HG03066 (cell line): ENCODE measurements at regions not wholly inside any gene's neighbourhood (a gene's known extent, or its start where the extent isn't known, plus 50 kb on each side); places are given as distances from the start of the nearest gene placed in this dataset.
"Not testable (repeated sequence)": the region's sequence is repeated elsewhere in the genome, so short reads cannot be mapped to it uniquely, and the experiment has no call there.

ENCODE experiments used
- ATAC-seq: cut with Tn5 transposase; IDR thresholded peaks from one replicate; pipeline ENCODE4 v1.9.1; 2021; ENCODE audit warnings: low read depth; ENCODE audit not compliant: unreplicated experiment

- no peak for ATAC-seq
Measured at GRCh38 chr13:83498481-83499190, 383.6 kb downstream of the SLITRK1 start.

- ATAC-seq: no peak
Measured at GRCh38 chr13:83498045-83498444, 384.2 kb downstream of the SLITRK1 start.

- ATAC-seq: no peak
Measured at GRCh38 chr13:83496501-83496900, 385.8 kb downstream of the SLITRK1 start.

GRCh38 chr13:83485101-83485500 is 397.2 kb downstream of the SLITRK1 start:
- ATAC-seq: no peak

GRCh38 chr13:83471011-83471410 is 411.3 kb downstream of the SLITRK1 start:
- ATAC-seq: no peak

- no peak for ATAC-seq
Measured at GRCh38 chr13:83470133-83470797, 412.0 kb downstream of the SLITRK1 start.

GRCh38 chr13:83453723-83454122 is 428.6 kb downstream of the SLITRK1 start:
- no peak for ATAC-seq

- no peak for ATAC-seq
Measured at GRCh38 chr13:83453300-83453699, 429.0 kb downstream of the SLITRK1 start.

GRCh38 chr13:83452292-83452950 is 429.9 kb downstream of the SLITRK1 start:
- ATAC-seq: no peak

- no peak for ATAC-seq
Measured at GRCh38 chr13:83450591-83450990, 431.7 kb downstream of the SLITRK1 start.

GRCh38 chr13:83449668-83450395 is 432.4 kb downstream of the SLITRK1 start:
- ATAC-seq: no peak

- no peak for ATAC-seq
Measured at GRCh38 chr13:83440465-83440864, 441.8 kb downstream of the SLITRK1 start.

GRCh38 chr13:83439464-83439863 is 442.8 kb downstream of the SLITRK1 start:
- not testable (repeated sequence) for ATAC-seq

GRCh38 chr13:83423861-83424260 is 458.4 kb downstream of the SLITRK1 start:
- ATAC-seq: no peak

GRCh38 chr13:83423381-83423780 is 458.9 kb downstream of the SLITRK1 start:
- ATAC-seq: no peak

GRCh38 chr13:83414393-83414792 is 467.9 kb downstream of the SLITRK1 start:
- no peak for ATAC-seq

- ATAC-seq: no peak
Measured at GRCh38 chr13:83386609-83387008, 495.7 kb downstream of the SLITRK1 start.

GRCh38 chr13:83378908-83379307 is 503.4 kb downstream of the SLITRK1 start:
- no peak for ATAC-seq

- ATAC-seq: no peak
Measured at GRCh38 chr13:83377491-83377890, 504.8 kb downstream of the SLITRK1 start.

- no peak for ATAC-seq
Measured at GRCh38 chr13:83372786-83373185, 509.5 kb downstream of the SLITRK1 start.

GRCh38 chr13:83365723-83366122 is 516.6 kb downstream of the SLITRK1 start:
- ATAC-seq: no peak
